HCT116 (cell line): ENCODE measurements at regions not wholly inside any gene's neighbourhood (a gene's known extent, or its start where the extent isn't known, plus 50 kb on each side); places are given as distances from the start of the nearest gene placed in this dataset.
"Not testable (repeated sequence)": the region's sequence is repeated elsewhere in the genome, so short reads cannot be mapped to it uniquely, and the experiment has no call there.

ENCODE experiments used
- ATAC-seq: fragments of 200-7000 bp; cut with Tn5 transposase; 2 replicates; pipeline ENCODE4 v1.9.1; 2020; ENCODE audit warnings: mild to moderate bottlenecking, moderate library complexity
- BruUV-seq: library from RNA; stranded (reverse); fragments of 400-500 nt; replicated peaks from 2 replicates; lab custom pipeline; 2021; lab: Mats Ljungman, UMichigan
- CTCF ChIA-PET: fragments of 300-600 bp; sonication (Branson Sonifier 250); formaldehyde crosslinking; loops from one replicate; lab custom pipeline; 2021; ENCODE audit warnings: antibody characterized with exemption; lab: Charles Lee
- POLR2A ChIA-PET: fragments of 300-600, 350-600 bp; sonication (Branson Sonifier 250); formaldehyde crosslinking; loops from one replicate; lab custom pipeline; 2021; ENCODE audit warnings: antibody characterized with exemption; lab: Charles Lee
- RAD21 ChIA-PET, 2 experiments: fragments of 300-600 bp; sonication (Branson Sonifier 250); formaldehyde crosslinking; loops; one replicate each; lab custom pipeline; 2023; ENCODE audit warnings: low total read pairs in 2 of 2; ENCODE audit not compliant: uncharacterized antibody in 2 of 2, unreplicated experiment in 2 of 2, low non-redundant PET in 1 of 2; lab: Charles Lee
- DNase-seq: peaks from one replicate; pipeline ENCODE4 v3.0.0-alpha.2; 2010; ENCODE audit warnings: low read depth, low spot score
- H2AFZ ChIP-seq: fragments of 200-600 bp; shearing (Covaris generic), sonication (generic); 2 replicates; pipeline ENCODE4 v1.6.1; 2017; ENCODE audit warnings: low read depth, mixed run types, mixed read lengths, antibody characterized with exemption, low read length; ENCODE audit not compliant: poor library complexity, severe bottlenecking
- H3K27ac ChIP-seq: 2 replicates; pipeline ENCODE4 v1.5.1; 2012; ENCODE audit warnings: low read depth, low read length
- H3K27me3 ChIP-seq: fragments of 200-600 bp; sonication (generic); 2 replicates; pipeline ENCODE4 v1.6.1; 2016; ENCODE audit warnings: mixed run types, low read length, mixed read lengths; ENCODE audit not compliant: insufficient read depth
- H3K36me3 ChIP-seq, 2 experiments: fragments of 200-500 bp in 1 of 2; fragments of 200-600 bp in 1 of 2; sonication (Bioruptor generic) in 1 of 2; sonication (generic) in 1 of 2; 2 replicates each; pipeline versions ENCODE4 v1.5.1 to v1.6.1; 2014 to 2016; ENCODE audit warnings: low read length in 2 of 2, inconsistent platforms in 1 of 2, mixed read lengths in 1 of 2, mixed run types in 1 of 2; ENCODE audit not compliant: insufficient read depth in 2 of 2, control insufficient read depth in 1 of 2
- H3K4me1 ChIP-seq, 2 experiments: fragments of 200-600 bp in 1 of 2; sonication (generic) in 1 of 2; 2 replicates each; pipeline versions ENCODE4 v1.5.1 to v1.6.1; 2012 to 2017; ENCODE audit warnings: low read length in 2 of 2, inconsistent platforms in 1 of 2, mild to moderate bottlenecking in 1 of 2, mixed read lengths in 1 of 2, mixed run types in 1 of 2, moderate library complexity in 1 of 2; ENCODE audit not compliant: insufficient read depth in 2 of 2, control insufficient read depth in 1 of 2
- H3K4me2 ChIP-seq: fragments of 200-600 bp; sonication (generic); 2 replicates; pipeline ENCODE4 v1.6.1; 2017; ENCODE audit warnings: mixed run types, low read length, mixed read lengths
- H3K4me3 ChIP-seq, 2 experiments: fragments of 200-600 bp in 1 of 2; sonication (generic) in 1 of 2; replicated peaks in 1 of 2; 2 replicates each; pipeline ENCODE4 v1.5.1; 2011 to 2016; ENCODE audit warnings: low read length in 2 of 2, control low read depth in 1 of 2, low read depth in 1 of 2, mild to moderate bottlenecking in 1 of 2, mixed read lengths in 1 of 2, mixed run types in 1 of 2
- H3K79me2 ChIP-seq: fragments of 200-600 bp; sonication (generic); 2 replicates; pipeline ENCODE4 v1.6.1; 2017; ENCODE audit warnings: mild to moderate bottlenecking, mixed run types, low read length, moderate library complexity, mixed read lengths; ENCODE audit not compliant: insufficient read depth
- H3K9ac ChIP-seq: fragments of 200-600 bp; sonication (generic); 2 replicates; pipeline ENCODE4 v1.6.1; 2016; ENCODE audit warnings: low read length, mixed read lengths
- H3K9me2 ChIP-seq: fragments of 200-600 bp; sonication (generic), shearing (Covaris generic); 2 replicates; pipeline ENCODE4 v1.6.1; 2017; ENCODE audit warnings: mixed run types, mild to moderate bottlenecking, moderate library complexity; ENCODE audit not compliant: insufficient read depth
- H3K9me3 ChIP-seq, 2 experiments: fragments of 200-500 bp in 1 of 2; fragments of 200-600 bp in 1 of 2; sonication (Bioruptor generic) in 1 of 2; sonication (generic) in 1 of 2; 2 replicates each; pipeline ENCODE4 v1.6.1; 2014 to 2017; ENCODE audit warnings: low read length in 2 of 2, mixed read lengths in 2 of 2, inconsistent platforms in 1 of 2, low read depth in 1 of 2, mild to moderate bottlenecking in 1 of 2, mixed run types in 1 of 2, moderate library complexity in 1 of 2; ENCODE audit not compliant: control insufficient read depth in 1 of 2, insufficient read depth in 1 of 2
- H4K20me1 ChIP-seq: fragments of 200-600 bp; sonication (generic), shearing (Covaris generic); 2 replicates; pipeline ENCODE4 v1.6.1; 2017; ENCODE audit warnings: mixed run types, mild to moderate bottlenecking, moderate library complexity; ENCODE audit not compliant: insufficient read depth
- EGR1 ChIP-seq: IDR thresholded peaks from 2 replicates; pipeline ENCODE4 v1.6.1; 2012; ENCODE audit warnings: low read depth
- EZH2 ChIP-seq: fragments of 200-600 bp; sonication (generic); IDR thresholded peaks from 2 replicates; pipeline ENCODE4 v1.6.1; 2017; ENCODE audit warnings: antibody characterized with exemption, mixed run types
- EZH2phosphoT487 ChIP-seq: fragments of 200-600 bp; IDR thresholded peaks from 2 replicates; pipeline ENCODE4 v1.6.1; 2018; ENCODE audit warnings: antibody characterized with exemption, borderline replicate concordance
- FOSL1 ChIP-seq: IDR thresholded peaks from 2 replicates; pipeline ENCODE4 v1.6.1; 2012; ENCODE audit warnings: low read depth
- TCF7L2 ChIP-seq: IDR thresholded peaks from 2 replicates; pipeline ENCODE4 v1.7.0; 2011; ENCODE audit warnings: borderline replicate concordance, inconsistent platforms; ENCODE audit not compliant: insufficient read depth, insufficient read length; ENCODE audit errors: extremely low read depth
- intact Hi-C: fragments of 100-400 bp; cut with micrococcal nuclease; formaldehyde crosslinking; loops from 2 replicates; pipeline ENCODE4 v1.10.0; 2022
- TF ChIP-seq, protein P1 (sequence below): IDR thresholded peaks from 2 replicates; pipeline ENCODE4 v1.6.1; 2012; ENCODE audit warnings: low read depth
- TF ChIP-seq, protein P2 (sequence below): IDR thresholded peaks from 2 replicates; pipeline ENCODE4 v1.6.1; 2012
- TF ChIP-seq, protein P3 (sequence below), 3 experiments: fragments of 200-600 bp in 1 of 3; sonication (generic) in 1 of 3; IDR thresholded peaks in 2 of 3; conservative IDR thresholded peaks in 1 of 3; 2 replicates each; pipeline ENCODE4 v1.5.1; 2012 to 2017; ENCODE audit warnings: low read depth in 2 of 3, low read length in 2 of 3, antibody characterized with exemption in 1 of 3, borderline replicate concordance in 1 of 3, control low read depth in 1 of 3, mild to moderate bottlenecking in 1 of 3, mixed read lengths in 1 of 3, mixed run types in 1 of 3, moderate library complexity in 1 of 3; ENCODE audit not compliant: insufficient read depth in 1 of 3

DNA sequence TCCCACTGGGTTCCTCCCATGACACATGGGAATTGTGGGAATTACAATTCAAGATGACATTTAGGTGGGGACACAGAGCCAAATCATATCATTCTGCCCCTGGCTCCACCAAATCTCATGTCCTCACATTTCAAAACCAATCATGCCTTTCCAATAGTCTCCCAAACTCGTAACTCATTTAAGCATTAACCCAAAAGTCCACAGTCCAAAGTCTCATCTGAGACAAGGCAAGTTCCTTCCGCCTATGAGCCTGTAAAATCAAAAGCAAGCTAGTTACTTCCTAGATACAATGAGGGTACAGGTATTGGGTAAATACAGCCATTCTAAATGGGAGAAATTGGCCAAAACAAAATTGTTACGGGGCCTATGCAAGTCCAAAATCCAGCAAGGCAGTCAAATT lies 93.8 kb upstream of the SLCO6A1 start:
- not testable (repeated sequence) for BruUV-seq

DNA sequence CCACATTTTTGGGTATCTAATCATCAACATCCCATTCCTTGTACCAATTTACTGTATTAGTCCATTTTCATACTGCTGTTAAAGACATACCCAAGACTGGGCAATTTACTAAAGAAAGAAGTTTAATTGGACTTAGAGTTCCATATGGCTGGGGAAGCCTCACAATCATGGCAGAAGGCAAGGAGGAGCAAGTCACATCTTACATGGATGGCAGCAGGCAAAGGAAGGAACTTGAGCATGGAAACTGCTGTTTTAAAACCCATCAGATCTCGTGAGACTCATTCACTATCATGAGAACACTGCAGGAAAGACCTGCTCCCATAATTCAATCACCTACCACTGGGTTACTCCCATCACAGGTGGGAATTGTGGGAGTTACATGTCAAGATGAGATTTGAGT lies 95.4 kb upstream of the SLCO6A1 start:
- intact Hi-C loops: no loop called here
- no peak for ATAC-seq
- TF ChIP-seq, protein P1, sequence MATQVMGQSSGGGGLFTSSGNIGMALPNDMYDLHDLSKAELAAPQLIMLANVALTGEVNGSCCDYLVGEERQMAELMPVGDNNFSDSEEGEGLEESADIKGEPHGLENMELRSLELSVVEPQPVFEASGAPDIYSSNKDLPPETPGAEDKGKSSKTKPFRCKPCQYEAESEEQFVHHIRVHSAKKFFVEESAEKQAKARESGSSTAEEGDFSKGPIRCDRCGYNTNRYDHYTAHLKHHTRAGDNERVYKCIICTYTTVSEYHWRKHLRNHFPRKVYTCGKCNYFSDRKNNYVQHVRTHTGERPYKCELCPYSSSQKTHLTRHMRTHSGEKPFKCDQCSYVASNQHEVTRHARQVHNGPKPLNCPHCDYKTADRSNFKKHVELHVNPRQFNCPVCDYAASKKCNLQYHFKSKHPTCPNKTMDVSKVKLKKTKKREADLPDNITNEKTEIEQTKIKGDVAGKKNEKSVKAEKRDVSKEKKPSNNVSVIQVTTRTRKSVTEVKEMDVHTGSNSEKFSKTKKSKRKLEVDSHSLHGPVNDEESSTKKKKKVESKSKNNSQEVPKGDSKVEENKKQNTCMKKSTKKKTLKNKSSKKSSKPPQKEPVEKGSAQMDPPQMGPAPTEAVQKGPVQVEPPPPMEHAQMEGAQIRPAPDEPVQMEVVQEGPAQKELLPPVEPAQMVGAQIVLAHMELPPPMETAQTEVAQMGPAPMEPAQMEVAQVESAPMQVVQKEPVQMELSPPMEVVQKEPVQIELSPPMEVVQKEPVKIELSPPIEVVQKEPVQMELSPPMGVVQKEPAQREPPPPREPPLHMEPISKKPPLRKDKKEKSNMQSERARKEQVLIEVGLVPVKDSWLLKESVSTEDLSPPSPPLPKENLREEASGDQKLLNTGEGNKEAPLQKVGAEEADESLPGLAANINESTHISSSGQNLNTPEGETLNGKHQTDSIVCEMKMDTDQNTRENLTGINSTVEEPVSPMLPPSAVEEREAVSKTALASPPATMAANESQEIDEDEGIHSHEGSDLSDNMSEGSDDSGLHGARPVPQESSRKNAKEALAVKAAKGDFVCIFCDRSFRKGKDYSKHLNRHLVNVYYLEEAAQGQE: no peak
- TF ChIP-seq FOSL1 (no peak), TCF7L2 (no peak), EZH2 (no peak), EZH2phosphoT487 (no peak), EGR1 (no peak)
- TF ChIP-seq, protein P2, sequence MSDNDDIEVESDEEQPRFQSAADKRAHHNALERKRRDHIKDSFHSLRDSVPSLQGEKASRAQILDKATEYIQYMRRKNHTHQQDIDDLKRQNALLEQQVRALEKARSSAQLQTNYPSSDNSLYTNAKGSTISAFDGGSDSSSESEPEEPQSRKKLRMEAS: no peak
- TF ChIP-seq, protein P3, sequence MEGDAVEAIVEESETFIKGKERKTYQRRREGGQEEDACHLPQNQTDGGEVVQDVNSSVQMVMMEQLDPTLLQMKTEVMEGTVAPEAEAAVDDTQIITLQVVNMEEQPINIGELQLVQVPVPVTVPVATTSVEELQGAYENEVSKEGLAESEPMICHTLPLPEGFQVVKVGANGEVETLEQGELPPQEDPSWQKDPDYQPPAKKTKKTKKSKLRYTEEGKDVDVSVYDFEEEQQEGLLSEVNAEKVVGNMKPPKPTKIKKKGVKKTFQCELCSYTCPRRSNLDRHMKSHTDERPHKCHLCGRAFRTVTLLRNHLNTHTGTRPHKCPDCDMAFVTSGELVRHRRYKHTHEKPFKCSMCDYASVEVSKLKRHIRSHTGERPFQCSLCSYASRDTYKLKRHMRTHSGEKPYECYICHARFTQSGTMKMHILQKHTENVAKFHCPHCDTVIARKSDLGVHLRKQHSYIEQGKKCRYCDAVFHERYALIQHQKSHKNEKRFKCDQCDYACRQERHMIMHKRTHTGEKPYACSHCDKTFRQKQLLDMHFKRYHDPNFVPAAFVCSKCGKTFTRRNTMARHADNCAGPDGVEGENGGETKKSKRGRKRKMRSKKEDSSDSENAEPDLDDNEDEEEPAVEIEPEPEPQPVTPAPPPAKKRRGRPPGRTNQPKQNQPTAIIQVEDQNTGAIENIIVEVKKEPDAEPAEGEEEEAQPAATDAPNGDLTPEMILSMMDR (IDR thresholded peaks at IDR 0.05 in 2 of 3, conservative IDR thresholded peaks at IDR 0.05 in 1 of 3; ENCODE audit: borderline replicate concordance in 1 of 3, insufficient read depth in 1 of 3, low read depth in 2 of 3, low read length in 2 of 3): no peak

More for the DNA sequence above, 93.8 kb upstream of the SLCO6A1 start:
- ATAC-seq, H3K4me1 ChIP-seq, H3K36me3 ChIP-seq, H3K9ac ChIP-seq, H3K79me2 ChIP-seq, H3K9me2 ChIP-seq, intact Hi-C loops, DNase-seq, H3K4me2 ChIP-seq, H3K4me3 ChIP-seq, H4K20me1 ChIP-seq, CTCF ChIA-PET, H3K27me3 ChIP-seq, H2AFZ ChIP-seq, POLR2A ChIA-PET, H3K9me3 ChIP-seq, RAD21 ChIA-PET, H3K27ac ChIP-seq: not testable (repeated sequence)

More for the DNA sequence above, 95.4 kb upstream of the SLCO6A1 start:
- no peak overlapping the region for H3K9ac ChIP-seq
- H3K27me3 ChIP-seq: no peaks in the 10 kb centered on the region
- H3K4me3 ChIP-seq: no peak overlapping the region
- POLR2A ChIA-PET: no interaction called here
- no TSS peak for BruUV-seq
- no peak overlapping the region for H3K4me2 ChIP-seq
- no peak for DNase-seq
- no peaks in the 10 kb centered on the region for H3K36me3 ChIP-seq
- no peaks in the 10 kb centered on the region for H3K79me2 ChIP-seq
- H3K27ac ChIP-seq: no peak overlapping the region
- no peaks in the 10 kb centered on the region for H3K9me3 ChIP-seq
- no peak overlapping the region for H2AFZ ChIP-seq
- RAD21 ChIA-PET: no interaction called here
- H3K4me1 ChIP-seq: no peaks in the 10 kb centered on the region
- CTCF ChIA-PET: no interaction called here
- no peaks in the 10 kb centered on the region for H3K9me2 ChIP-seq
- H4K20me1 ChIP-seq: no peaks in the 10 kb centered on the region
